IMR-90 (cell line): ENCODE measurements at regions not wholly inside any gene's neighbourhood (a gene's known extent, or its start where the extent isn't known, plus 50 kb on each side); places are given as distances from the start of the nearest gene placed in this dataset.

ENCODE experiments used
- ATAC-seq: fragments of 200-7000 bp; cut with Tn5 transposase; 2 replicates; pipeline ENCODE4 v1.9.1; 2020; ENCODE audit warnings: low read depth, mild to moderate bottlenecking, moderate library complexity
- BruUV-seq: library from RNA; stranded (reverse); fragments of 400-500 nt; replicated peaks from 2 replicates; lab custom pipeline; 2021; lab: Mats Ljungman, UMichigan
- CTCF ChIA-PET: fragments of 300-600 bp; formaldehyde crosslinking; extraction: SDS; loops from one replicate; lab custom pipeline; 2021; ENCODE audit warnings: antibody characterized with exemption; lab: Yijun Ruan, JAX
- POLR2A ChIA-PET: fragments of 300-600 bp; sonication (Branson Sonifier 250); formaldehyde crosslinking; loops from one replicate; lab custom pipeline; 2022; ENCODE audit warnings: antibody characterized with exemption; ENCODE audit not compliant: unreplicated experiment; lab: Charles Lee
- DNase-seq: peaks from one replicate; pipeline ENCODE4 v3.0.0; 2013
- H2AFZ ChIP-seq: replicated peaks from 2 replicates; pipeline ENCODE3; 2013; ENCODE audit warnings: low read length, mild to moderate bottlenecking; ENCODE audit not compliant: poor library complexity
- H2AK5ac ChIP-seq: 2 replicates; pipeline ENCODE4 v1.6.1; 2013; ENCODE audit warnings: low read depth, low read length, inconsistent platforms
- H2AK9ac ChIP-seq: replicated peaks from 2 replicates; pipeline ENCODE3; 2013; ENCODE audit warnings: mild to moderate bottlenecking, low read depth, low read length, moderate library complexity; ENCODE audit not compliant: poor library complexity
- H2BK120ac ChIP-seq: 2 replicates; pipeline ENCODE4 v1.6.1; 2013; ENCODE audit warnings: low read depth, low read length, inconsistent platforms
- H2BK15ac ChIP-seq: 3 replicates; pipeline ENCODE4 v1.6.1; 2013; ENCODE audit warnings: low read depth, low read length, inconsistent platforms
- H2BK20ac ChIP-seq: 2 replicates; pipeline ENCODE4 v1.6.1; 2013; ENCODE audit warnings: low read depth, mild to moderate bottlenecking, inconsistent platforms, low read length, moderate library complexity
- H2BK5ac ChIP-seq: 2 replicates; pipeline ENCODE4 v1.6.1; 2013; ENCODE audit warnings: mild to moderate bottlenecking, low read depth, low read length, inconsistent platforms; ENCODE audit not compliant: poor library complexity, severe bottlenecking
- H3K14ac ChIP-seq: replicated peaks from 2 replicates; pipeline ENCODE4 v1.6.1; 2013; ENCODE audit warnings: low read depth, low read length, inconsistent platforms
- H3K18ac ChIP-seq: 2 replicates; pipeline ENCODE4 v1.6.1; 2013; ENCODE audit warnings: low read depth, low read length, control low read depth
- H3K23ac ChIP-seq: 2 replicates; pipeline ENCODE4 v1.6.1; 2013; ENCODE audit warnings: low read depth, low read length, inconsistent platforms
- H3K27ac ChIP-seq: 2 replicates; pipeline ENCODE4 v1.5.1; 2013; ENCODE audit warnings: mild to moderate bottlenecking, control low read depth, low read length; ENCODE audit not compliant: insufficient read depth
- H3K27me3 ChIP-seq: 2 replicates; pipeline ENCODE4 v1.6.1; 2013; ENCODE audit warnings: low read length; ENCODE audit not compliant: control insufficient read depth, insufficient read depth
- H3K36me3 ChIP-seq: 2 replicates; pipeline ENCODE4 v1.6.1; 2013; ENCODE audit warnings: low read length, mixed read lengths; ENCODE audit not compliant: control insufficient read depth, insufficient read depth
- H3K4ac ChIP-seq: 2 replicates; pipeline ENCODE4 v1.6.1; 2013; ENCODE audit warnings: low read depth, low read length, inconsistent platforms
- H3K4me1 ChIP-seq: 2 replicates; pipeline ENCODE4 v1.6.1; 2013; ENCODE audit warnings: low read length, mixed read lengths; ENCODE audit not compliant: control insufficient read depth, insufficient read depth
- H3K4me2 ChIP-seq: 2 replicates; pipeline ENCODE4 v1.6.1; 2013; ENCODE audit warnings: low read depth, mild to moderate bottlenecking, control low read depth, low read length, moderate library complexity
- H3K4me3 ChIP-seq: 2 replicates; pipeline ENCODE4 v1.5.1; 2013; ENCODE audit warnings: low read depth, mild to moderate bottlenecking, control low read depth, low read length, moderate library complexity; ENCODE audit not compliant: insufficient read depth
- H3K56ac ChIP-seq: 2 replicates; pipeline ENCODE4 v1.6.1; 2013; ENCODE audit warnings: low read length, inconsistent platforms; ENCODE audit not compliant: insufficient read depth; ENCODE audit errors: extremely low read depth
- H3K79me1 ChIP-seq, 2 experiments: 2 replicates each; pipeline ENCODE4 v1.6.1; 2013; ENCODE audit warnings: low read length in 2 of 2, inconsistent platforms in 1 of 2, low read depth in 1 of 2
- H3K9ac ChIP-seq: 2 replicates; pipeline ENCODE4 v1.6.1; 2013; ENCODE audit warnings: low read depth, low read length, control low read depth
- H3K9me1 ChIP-seq: 2 replicates; pipeline ENCODE4 v1.6.1; 2013; ENCODE audit warnings: low read length, inconsistent platforms; ENCODE audit not compliant: insufficient read depth
- H3K9me3 ChIP-seq: 2 replicates; pipeline ENCODE4 v1.6.1; 2013; ENCODE audit warnings: low read length; ENCODE audit not compliant: control insufficient read depth, insufficient read depth
- H4K20me1 ChIP-seq: 2 replicates; pipeline ENCODE4 v1.6.1; 2013; ENCODE audit warnings: low read length, inconsistent platforms; ENCODE audit not compliant: insufficient read depth
- H4K5ac ChIP-seq: 2 replicates; pipeline ENCODE4 v1.6.1; 2013; ENCODE audit warnings: mild to moderate bottlenecking, low read depth, low read length, control low read depth
- H4K8ac ChIP-seq, 2 experiments: 2 replicates each; pipeline ENCODE4 v1.6.1; 2013; ENCODE audit warnings: low read depth in 2 of 2, low read length in 2 of 2, control low read depth in 1 of 2, inconsistent platforms in 1 of 2
- H4K91ac ChIP-seq: 2 replicates; pipeline ENCODE4 v1.6.1; 2013; ENCODE audit warnings: low read depth, low read length, inconsistent platforms; ENCODE audit not compliant: insufficient read depth
- FOS ChIP-seq: fragments of 150-350 bp; IDR thresholded peaks from 2 replicates; pipeline ENCODE4 v1.6.1; 2016; ENCODE audit warnings: low read depth, low read length
- WGBS, 2 experiments: methylation state at CpG; one replicate each; pipeline versions ENCODE4 v1.1.5 to v1.1.7; 2013; ENCODE audit warnings: missing lambda C conversion rate in 2 of 2; ENCODE audit not compliant: insufficient read length in 1 of 2; ENCODE audit errors: extremely low coverage in 2 of 2; 5-methylcytosine and 5-hydroxymethylcytosine counted together
- dilution Hi-C: fragments of 300-500 bp; cut with HindIII; formaldehyde crosslinking; loops from one replicate; pipeline ENCODE4 v1.14.3; 2018; ENCODE audit warnings: low sequenced_read_pairs; ENCODE audit not compliant: unreplicated experiment
- in situ Hi-C: fragments of 300-500 bp; cut with MboI; formaldehyde crosslinking; loops from 3 replicates; pipeline ENCODE4 v1.14.3; 2019; ENCODE audit warnings: low sequenced_read_pairs, inconsistent platforms, mixed read lengths
- intact Hi-C: fragments of 100-400 bp; cut with micrococcal nuclease; formaldehyde crosslinking; loops from 2 replicates; pipeline ENCODE4 v1.10.0; 2022

- Histone ChIP-seq H2AFZ (no peak overlapping the region), H3K79me1 (no peaks in the 10 kb centered on the region), H3K4ac (no peak overlapping the region), H3K9ac (no peak overlapping the region), H3K9me3 (no peaks in the 10 kb centered on the region), H3K4me1 (no peaks in the 10 kb centered on the region), H3K4me2 (no peak overlapping the region), H3K18ac (no peak overlapping the region), H4K20me1 (no peaks in the 10 kb centered on the region), H3K4me3 (no peak overlapping the region), H3K27me3 (no peaks in the 10 kb centered on the region), H4K91ac (no peak overlapping the region), H3K56ac (no peak overlapping the region), H4K5ac (no peak overlapping the region), H3K23ac (no peak overlapping the region), H2AK5ac (no peak overlapping the region), H2BK120ac (no peak overlapping the region), H4K8ac (no peak overlapping the region), H3K14ac (no peak overlapping the region), H3K9me1 (no peaks in the 10 kb centered on the region), H2BK5ac (no peak overlapping the region), H2BK20ac (no peak overlapping the region), H2AK9ac (no peak overlapping the region), H3K27ac (no peak overlapping the region), H3K36me3 (no peaks in the 10 kb centered on the region), H2BK15ac (no peak overlapping the region)
- ChIA-PET CTCF (interaction anchor here (0.6 kb wide), 1 partner anchor 61 kb away, joined by 3 read pairs; no protein-coding TSS in a partner anchor), POLR2A (no interaction called here)
- dilution Hi-C loops (no loop called here), intact Hi-C loops (no loop called here), in situ Hi-C loops (no loop called here)
- ATAC-seq (no peak), DNase-seq (no peak)
- BruUV-seq, result no TSS peak
- no CpG with 5 or more reads among the region's 4 CpGs for WGBS, 2 experiments
- no peak for TF ChIP-seq FOS
Observed at GRCh38 chr4:101667348-101667747, 123.2 kb upstream of the BANK1 start.
